ENCODE measurements at regions not wholly inside any gene's neighbourhood (a gene's known extent, or its start where the extent isn't known, plus 50 kb on each side); places are given as distances from the start of the nearest gene placed in this dataset.
"Not testable (repeated sequence)": the region's sequence is repeated elsewhere in the genome, so short reads cannot be mapped to it uniquely, and the experiment has no call there.

- Mint-ChIP-seq H3K4me1 (ENCODE audit: low read depth) (no peaks in the 10 kb centered on the region), H3K4me3 (no peak overlapping the region), H3K9me3 (no peaks in the 10 kb centered on the region), H3K27me3 (no peaks in the 10 kb centered on the region), H3K36me3 (ENCODE audit: low read depth) (no peaks in the 10 kb centered on the region), H3K27ac (no peak overlapping the region)
- intact Hi-C loops (cut with micrococcal nuclease) = no loop called here
Observed at GRCh38 chr18:76051396-76052226, 443.4 kb downstream of the ZNF516 start.

- Mint-ChIP-seq H3K27ac (no peak overlapping the region), H3K9me3 (no peaks in the 10 kb centered on the region), H3K27me3 (no peaks in the 10 kb centered on the region), H3K36me3 (ENCODE audit: low read depth) (no peaks in the 10 kb centered on the region), H3K4me1 (ENCODE audit: low read depth) (no peaks in the 10 kb centered on the region), H3K4me3 (no peak overlapping the region)
- intact Hi-C loops (cut with micrococcal nuclease) = no loop called here
Observed at GRCh38 chr18:76046221-76046620, 448.8 kb downstream of the ZNF516 start.

DNA sequence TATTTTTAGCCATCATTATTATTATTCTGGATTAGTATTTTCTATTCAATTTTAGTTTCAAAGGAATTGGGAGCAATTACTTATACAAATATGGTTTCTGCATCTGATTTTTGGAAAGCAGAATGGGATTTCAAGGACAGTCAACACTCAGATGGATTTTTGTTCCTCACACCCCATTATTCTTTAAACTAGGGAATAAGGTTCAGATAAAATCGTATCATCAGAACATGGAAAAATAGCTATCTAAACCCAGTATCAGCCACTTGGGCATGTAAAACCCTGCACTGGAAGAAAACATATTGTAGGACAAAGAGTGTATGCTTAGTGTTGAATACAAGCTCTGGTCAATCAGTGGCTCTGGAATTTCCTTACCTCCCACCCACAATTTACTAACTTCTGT, 452.5 kb downstream of the ZNF516 start:
- Mint-ChIP-seq H3K9me3 (no peaks in the 10 kb centered on the region), H3K4me3 (no peak overlapping the region), H3K36me3 (ENCODE audit: low read depth) (no peaks in the 10 kb centered on the region), H3K27me3 (no peaks in the 10 kb centered on the region), H3K4me1 (ENCODE audit: low read depth) (no peaks in the 10 kb centered on the region), H3K27ac (no peak overlapping the region)
- intact Hi-C loops (cut with micrococcal nuclease) = no loop called here

- Mint-ChIP-seq H3K36me3 (ENCODE audit: low read depth) (no peaks in the 10 kb centered on the region), H3K4me1 (ENCODE audit: low read depth) (no peaks in the 10 kb centered on the region), H3K27ac (no peak overlapping the region), H3K9me3 (peaks cover 18% of the 10 kb centered on the region), H3K27me3 (no peaks in the 10 kb centered on the region), H3K4me3 (no peak overlapping the region)
- intact Hi-C loops (cut with micrococcal nuclease) = no loop called here
Observed at GRCh38 chr18:76018210-76018609, 476.8 kb downstream of the ZNF516 start.

- H3K27ac Mint-ChIP-seq = no peak overlapping the region
- no peaks in the 10 kb centered on the region for H3K27me3 Mint-ChIP-seq
- H3K36me3 Mint-ChIP-seq (ENCODE audit: low read depth) = no peaks in the 10 kb centered on the region
Observed at GRCh38 chr18:76013057-76013456, 482.0 kb downstream of the ZNF516 start.

DNA sequence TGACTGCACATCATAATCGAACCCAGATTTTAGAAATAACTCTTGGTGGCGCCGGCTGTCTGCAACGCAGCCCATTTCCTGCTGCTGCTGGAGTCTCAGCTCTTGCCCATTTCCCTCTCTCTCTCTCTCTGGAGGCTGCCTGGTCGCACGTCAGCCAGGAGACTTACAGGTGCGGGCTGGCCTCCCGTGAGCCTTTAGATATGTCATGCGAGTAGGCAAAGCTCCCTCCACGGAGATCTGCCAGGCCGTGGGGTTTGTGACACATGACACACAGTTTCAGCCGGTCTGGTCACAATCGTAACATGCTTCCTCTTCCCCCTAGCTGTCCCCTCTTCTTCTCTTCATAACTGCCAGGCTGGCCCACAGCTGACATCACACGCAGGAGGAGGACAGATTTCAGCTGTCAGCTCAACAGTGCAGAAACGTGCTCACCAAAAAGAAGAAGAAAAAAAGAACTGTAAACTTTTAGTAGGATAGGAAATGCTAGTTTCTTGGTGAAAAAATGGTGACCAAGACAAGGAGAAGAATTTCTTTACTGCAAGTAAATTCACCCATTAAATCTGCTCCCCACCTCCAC, 489.3 kb downstream of the ZNF516 start:
- H3K27ac Mint-ChIP-seq = no peak overlapping the region
- H3K4me1 Mint-ChIP-seq (ENCODE audit: low read depth) = no peaks in the 10 kb centered on the region
- intact Hi-C loops (cut with micrococcal nuclease) = no loop called here
- no peaks in the 10 kb centered on the region for H3K36me3 Mint-ChIP-seq (ENCODE audit: low read depth)
- peaks cover under 1% of the 10 kb centered on the region for H3K9me3 Mint-ChIP-seq
- H3K27me3 Mint-ChIP-seq = no peaks in the 10 kb centered on the region
- no peak overlapping the region for H3K4me3 Mint-ChIP-seq

More at GRCh38 chr18:76013057-76013456, 482.0 kb downstream of the ZNF516 start:
- Mint-ChIP-seq H3K4me1 (ENCODE audit: low read depth) (no peaks in the 10 kb centered on the region), H3K9me3 (peaks cover 18% of the 10 kb centered on the region), H3K4me3 (no peak overlapping the region)
- intact Hi-C loops (cut with micrococcal nuclease) = no loop called here

GRCh38 chr18:75987913-75988312, 507.1 kb downstream of the ZNF516 start:
- intact Hi-C loops (cut with micrococcal nuclease); H3K4me1 Mint-ChIP-seq (ENCODE audit: low read depth); H3K27me3 Mint-ChIP-seq; H3K4me3 Mint-ChIP-seq; H3K27ac Mint-ChIP-seq; H3K36me3 Mint-ChIP-seq (ENCODE audit: low read depth): not testable (repeated sequence)
- peaks cover 15% of the 10 kb centered on the region for H3K9me3 Mint-ChIP-seq

DNA sequence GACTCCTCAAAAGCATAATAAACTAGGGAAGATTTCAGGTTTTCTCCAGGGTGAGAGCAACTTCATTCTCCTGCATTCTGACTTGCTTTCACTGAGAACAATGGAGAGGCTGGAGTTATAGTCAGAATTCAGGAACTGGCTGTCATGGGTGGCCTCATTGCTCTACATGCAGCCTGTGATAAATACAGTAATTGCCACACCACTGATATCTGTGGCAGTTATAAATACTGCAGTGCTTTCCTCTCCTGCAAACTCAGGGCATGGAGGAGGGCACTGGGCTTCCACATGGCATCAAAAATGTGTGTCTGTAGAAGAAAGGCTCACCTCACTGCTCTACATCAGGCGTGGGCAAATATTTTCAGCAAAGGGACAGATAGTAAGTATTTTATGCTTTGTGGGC, 510.2 kb downstream of the ZNF516 start:
- H3K27ac Mint-ChIP-seq = no peak overlapping the region
- H3K4me3 Mint-ChIP-seq = no peak overlapping the region
- no peaks in the 10 kb centered on the region for H3K36me3 Mint-ChIP-seq (ENCODE audit: low read depth)
- no peaks in the 10 kb centered on the region for H3K4me1 Mint-ChIP-seq (ENCODE audit: low read depth)
- peaks cover 15% of the 10 kb centered on the region for H3K9me3 Mint-ChIP-seq
- intact Hi-C loops (cut with micrococcal nuclease) = no loop called here
- no peaks in the 10 kb centered on the region for H3K27me3 Mint-ChIP-seq

GRCh38 chr18:75981102-75981501, 513.9 kb downstream of the ZNF516 start:
- intact Hi-C loops (cut with micrococcal nuclease) = no loop called here
- Mint-ChIP-seq H3K27me3 (no peaks in the 10 kb centered on the region), H3K9me3 (no peaks in the 10 kb centered on the region), H3K4me3 (no peak overlapping the region), H3K36me3 (ENCODE audit: low read depth) (no peaks in the 10 kb centered on the region), H3K4me1 (ENCODE audit: low read depth) (no peaks in the 10 kb centered on the region), H3K27ac (no peak overlapping the region)

- no peaks in the 10 kb centered on the region for H3K27me3 Mint-ChIP-seq
- intact Hi-C loops (cut with micrococcal nuclease) = no loop called here
- no peaks in the 10 kb centered on the region for H3K4me1 Mint-ChIP-seq (ENCODE audit: low read depth)
- H3K9me3 Mint-ChIP-seq = no peaks in the 10 kb centered on the region
- no peak overlapping the region for H3K4me3 Mint-ChIP-seq
- H3K27ac Mint-ChIP-seq = no peak overlapping the region
- no peaks in the 10 kb centered on the region for H3K36me3 Mint-ChIP-seq (ENCODE audit: low read depth)
Observed at GRCh38 chr18:75977081-75977480, 518.0 kb downstream of the ZNF516 start.

DNA sequence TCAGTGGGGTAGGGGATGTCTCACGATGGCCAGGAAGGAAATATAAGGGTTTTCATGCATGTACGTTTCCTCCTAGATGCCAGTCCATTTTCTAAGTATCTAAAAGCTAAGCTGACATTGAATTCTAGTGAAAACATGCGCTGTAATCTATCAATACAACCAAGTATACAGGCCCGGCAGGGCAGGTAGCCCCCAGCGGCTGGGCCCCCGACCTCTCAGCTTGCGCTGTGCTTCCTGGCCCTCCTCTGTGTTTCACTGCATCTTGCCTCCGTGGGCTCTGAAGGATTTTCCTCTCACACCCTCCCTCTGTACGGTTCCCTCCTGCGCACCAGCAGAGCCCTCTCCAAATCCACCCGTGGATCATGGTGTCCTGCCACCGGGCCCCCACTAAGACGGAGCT, 524.8 kb downstream of the ZNF516 start:
- no peaks in the 10 kb centered on the region for H3K4me1 Mint-ChIP-seq (ENCODE audit: low read depth)
- no peaks in the 10 kb centered on the region for H3K9me3 Mint-ChIP-seq
- H3K4me3 Mint-ChIP-seq = no peak overlapping the region
- no peaks in the 10 kb centered on the region for H3K27me3 Mint-ChIP-seq
- intact Hi-C loops (cut with micrococcal nuclease) = no loop called here
- no peak overlapping the region for H3K27ac Mint-ChIP-seq
- no peaks in the 10 kb centered on the region for H3K36me3 Mint-ChIP-seq (ENCODE audit: low read depth)

DNA sequence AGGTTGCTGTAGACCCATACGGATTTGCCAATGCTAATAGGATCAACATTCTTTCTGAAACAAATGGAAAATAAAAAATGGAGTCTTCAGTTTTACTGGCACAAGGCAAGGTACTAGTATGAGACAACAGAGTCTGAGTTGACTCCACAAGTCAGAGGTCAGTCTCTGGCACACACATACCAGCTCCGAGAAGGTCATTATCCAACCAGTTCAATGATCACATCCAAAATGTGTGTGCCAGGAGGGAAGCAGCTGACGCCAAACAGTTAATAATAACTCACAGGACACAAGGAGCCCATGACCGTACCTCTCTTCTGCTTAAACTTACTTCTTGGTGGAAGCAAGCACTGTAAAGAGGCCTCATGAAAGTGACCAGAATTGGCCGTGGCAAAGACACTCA, 528.6 kb downstream of the ZNF516 start:
- Mint-ChIP-seq H3K27ac (no peak overlapping the region), H3K9me3 (no peaks in the 10 kb centered on the region), H3K4me3 (no peak overlapping the region), H3K27me3 (no peaks in the 10 kb centered on the region), H3K4me1 (ENCODE audit: low read depth) (no peaks in the 10 kb centered on the region), H3K36me3 (ENCODE audit: low read depth) (no peaks in the 10 kb centered on the region)
- intact Hi-C loops (cut with micrococcal nuclease) = no loop called here

DNA sequence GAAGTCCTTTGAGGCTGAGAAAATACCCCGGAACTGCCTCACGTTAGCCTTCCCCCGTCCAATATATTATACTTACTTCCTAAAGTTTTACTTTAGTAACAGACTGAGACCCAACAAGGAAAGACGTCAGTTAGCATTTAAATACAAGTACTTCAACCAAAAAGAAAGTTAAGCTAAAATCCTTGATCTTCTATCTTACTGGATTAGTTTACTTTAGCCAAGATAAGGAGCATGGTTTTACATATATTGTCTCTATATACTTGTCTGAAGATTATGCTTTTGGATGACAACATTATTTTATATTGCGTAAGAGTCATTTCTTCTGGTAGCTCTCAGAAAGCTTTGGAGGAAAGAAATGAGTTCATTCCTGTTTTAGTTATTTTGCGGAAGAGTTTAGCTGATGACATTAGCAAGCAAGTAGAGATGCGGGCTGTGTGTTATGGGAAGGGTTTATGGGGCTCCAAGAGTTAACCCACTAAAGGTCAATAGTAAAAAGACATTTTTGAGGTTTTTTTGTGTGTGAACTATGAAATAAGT, 532.9 kb downstream of the ZNF516 start:
- Mint-ChIP-seq H3K27ac (no peak overlapping the region), H3K36me3 (ENCODE audit: low read depth) (no peaks in the 10 kb centered on the region), H3K4me3 (no peak overlapping the region), H3K4me1 (ENCODE audit: low read depth) (no peaks in the 10 kb centered on the region), H3K27me3 (no peaks in the 10 kb centered on the region), H3K9me3 (no peaks in the 10 kb centered on the region)
- intact Hi-C loops (cut with micrococcal nuclease) = no loop called here

DNA sequence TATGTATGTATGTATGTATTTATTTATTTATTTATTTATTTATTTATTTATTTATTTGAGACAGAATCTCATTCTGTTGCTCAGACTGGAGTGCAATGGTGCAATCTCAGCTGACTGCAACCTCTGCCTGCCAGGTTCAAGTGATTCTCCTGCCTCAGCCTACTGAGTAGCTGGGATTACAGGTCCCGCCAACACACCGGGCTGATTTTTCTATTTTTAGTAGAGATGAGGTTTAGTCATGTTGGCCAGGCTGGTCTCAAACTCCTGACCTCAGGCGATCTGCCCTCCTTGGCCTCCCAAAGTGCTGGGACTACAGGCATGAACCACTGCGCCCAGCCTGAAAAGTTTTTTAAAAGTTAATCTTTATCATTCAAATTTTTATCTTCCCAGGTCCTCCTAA, 532.9 kb upstream of the SMIM21 start:
- H3K4me1 Mint-ChIP-seq (ENCODE audit: low read depth); intact Hi-C loops (cut with micrococcal nuclease); H3K27ac Mint-ChIP-seq; H3K36me3 Mint-ChIP-seq (ENCODE audit: low read depth); H3K9me3 Mint-ChIP-seq; H3K27me3 Mint-ChIP-seq; H3K4me3 Mint-ChIP-seq: not testable (repeated sequence)

DNA sequence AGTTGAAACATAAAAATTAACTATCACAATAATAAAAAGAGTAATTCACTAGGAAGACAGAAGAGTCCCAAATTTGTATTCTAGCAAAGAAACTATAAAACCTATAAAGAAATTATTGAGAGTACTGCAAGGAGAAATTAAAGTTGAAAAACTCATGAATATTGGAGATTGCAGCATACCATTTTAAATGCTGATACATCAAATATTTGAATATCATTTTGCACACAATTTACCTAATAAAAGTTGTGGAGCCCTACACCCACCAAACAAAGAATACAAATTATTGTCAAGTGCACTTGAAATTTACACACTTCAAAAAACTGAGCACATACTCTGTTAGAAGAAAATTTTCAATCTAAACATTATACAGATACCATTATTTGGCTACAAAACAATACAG, 531.6 kb upstream of the SMIM21 start:
- no peaks in the 10 kb centered on the region for H3K27me3 Mint-ChIP-seq
- intact Hi-C loops (cut with micrococcal nuclease) = no loop called here
- H3K4me3 Mint-ChIP-seq = no peak overlapping the region
- H3K9me3 Mint-ChIP-seq = peaks cover 7% of the 10 kb centered on the region
- H3K27ac Mint-ChIP-seq = no peak overlapping the region
- no peaks in the 10 kb centered on the region for H3K36me3 Mint-ChIP-seq (ENCODE audit: low read depth)
- H3K4me1 Mint-ChIP-seq (ENCODE audit: low read depth) = no peaks in the 10 kb centered on the region
